ENCODE measurements at regions not wholly inside any gene's neighbourhood (a gene's known extent, or its start where the extent isn't known, plus 50 kb on each side); places are given as distances from the start of the nearest gene placed in this dataset.
"Not testable (repeated sequence)": the region's sequence is repeated elsewhere in the genome, so short reads cannot be mapped to it uniquely, and the experiment has no call there.

DNA sequence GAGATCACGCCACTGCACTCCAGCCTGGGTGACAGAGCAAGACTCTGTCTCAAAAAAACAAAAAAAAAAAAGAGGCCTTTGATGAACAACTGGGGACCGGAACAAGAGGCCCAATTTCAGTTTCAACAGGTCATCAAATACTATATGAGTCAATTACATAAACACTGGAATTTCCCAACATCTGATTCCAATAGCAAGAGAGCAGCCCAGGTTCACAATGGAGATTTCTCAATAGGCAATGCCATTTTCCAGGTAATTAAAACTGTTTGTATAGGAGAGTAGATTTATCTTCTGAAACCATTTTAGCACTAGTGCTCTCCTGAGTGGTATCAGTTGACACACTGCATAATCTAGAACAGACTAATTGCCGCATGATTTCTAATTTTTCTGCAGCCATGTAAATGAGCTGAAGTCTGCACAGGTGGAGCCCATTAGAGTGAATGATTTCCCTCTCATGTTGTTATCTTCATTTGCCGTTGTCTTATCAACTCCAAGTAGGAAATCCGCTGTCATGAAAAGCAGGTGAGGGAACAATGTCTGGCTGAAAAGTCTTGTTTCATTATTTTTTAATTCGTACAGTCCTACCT lies 264.1 kb upstream of the MEIS1 start:
- Mint-ChIP-seq H3K9me3 (peaks cover 0 to under 1% (median 0%) of the 10 kb centered on the region in 6 donors), H3K4me3 (no peak overlapping the region), H3K4me1 (no peaks in the 10 kb centered on the region), H3K27me3 (ENCODE audit: low read depth in 3 of 3) (peaks cover 0 to 3% (median 0%) of the 10 kb centered on the region in 3 donors), H3K27ac (no peak overlapping the region), H3K36me3 (no peaks in the 10 kb centered on the region)
- DNase-seq, result no peak

DNA sequence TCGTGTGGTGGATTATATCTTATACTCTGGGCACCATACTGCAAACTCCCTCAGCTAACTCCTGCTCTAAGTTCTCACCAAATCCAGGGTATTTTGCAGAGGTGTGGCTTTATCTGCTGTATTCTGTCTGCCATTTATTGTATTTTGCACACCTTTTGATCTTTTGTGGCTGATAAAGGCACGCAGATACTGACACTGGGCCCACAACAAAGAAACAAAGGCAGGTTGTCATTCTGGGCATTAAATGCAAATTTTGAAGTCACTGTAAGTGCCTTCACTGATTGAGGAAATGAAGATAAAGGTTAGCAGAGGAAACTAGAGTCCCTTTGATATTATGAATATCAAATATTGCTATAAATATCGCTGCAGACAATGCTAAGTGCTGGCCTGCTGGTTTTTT lies 265.8 kb upstream of the MEIS1 start:
- Mint-ChIP-seq H3K27me3 (ENCODE audit: low read depth in 3 of 3) (peaks cover 0 to 3% (median 2%) of the 10 kb centered on the region in 3 donors), H3K4me3 (no peak overlapping the region), H3K27ac (no peak overlapping the region), H3K9me3 (peaks cover 0 to 5% (median 0%) of the 10 kb centered on the region in 6 donors), H3K4me1 (no peaks in the 10 kb centered on the region), H3K36me3 (no peaks in the 10 kb centered on the region)
- DNase-seq, result no peak

DNA sequence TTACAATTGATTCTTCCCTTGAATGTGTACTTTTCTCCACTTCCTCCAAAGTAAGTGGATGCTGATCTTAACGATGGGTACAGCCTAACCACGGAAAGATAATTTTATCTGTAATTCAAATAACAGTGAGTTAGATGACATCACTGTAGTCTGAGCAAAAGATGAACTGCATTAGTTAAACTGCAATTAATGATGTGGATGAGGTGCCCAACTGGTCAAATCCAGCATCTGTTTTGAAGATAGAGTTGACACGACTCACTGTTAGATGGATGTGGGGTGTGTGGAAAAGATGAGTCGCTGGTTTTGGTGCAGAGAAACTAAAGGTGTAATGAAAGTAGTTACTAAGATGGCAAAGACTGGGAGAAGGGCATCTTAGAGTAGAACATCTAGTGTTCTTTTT lies 270.5 kb upstream of the MEIS1 start:
- Mint-ChIP-seq H3K27ac (no peak overlapping the region), H3K4me1 (no peaks in the 10 kb centered on the region), H3K27me3 (ENCODE audit: low read depth in 3 of 3) (peaks cover 2 to 3% (median 2%) of the 10 kb centered on the region in 3 donors), H3K9me3 (peaks cover 0 to 5% (median 3%) of the 10 kb centered on the region in 6 donors), H3K36me3 (no peaks in the 10 kb centered on the region), H3K4me3 (no peak overlapping the region)
- DNase-seq, result no peak

DNA sequence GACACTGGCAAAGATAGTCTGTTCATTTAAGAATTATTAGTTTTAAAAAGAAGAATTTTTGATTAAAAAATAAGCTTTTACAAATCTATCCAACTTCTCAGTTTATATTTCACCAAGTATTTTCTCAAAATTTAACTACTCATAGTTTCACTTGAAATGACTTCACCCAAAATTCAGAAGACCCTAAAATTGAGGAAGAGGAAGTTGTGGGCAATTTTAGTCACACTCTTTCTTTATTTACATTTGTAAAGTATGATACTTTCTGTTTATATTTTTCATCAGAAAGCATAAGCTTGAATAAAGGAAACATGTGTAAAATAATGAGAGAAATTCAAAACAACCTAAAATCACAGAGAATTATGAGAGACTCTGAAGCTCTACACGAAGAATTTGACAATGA lies 278.8 kb upstream of the MEIS1 start:
- Mint-ChIP-seq H3K27me3 (ENCODE audit: low read depth in 3 of 3) (no peaks in the 10 kb centered on the region), H3K36me3 (peaks cover 0 to 3% (median 0%) of the 10 kb centered on the region in 3 donors), H3K27ac (no peak overlapping the region), H3K4me1 (no peaks in the 10 kb centered on the region), H3K4me3 (no peak overlapping the region), H3K9me3 (peaks cover 13 to 31% (median 29%) of the 10 kb centered on the region in 6 donors)
- DNase-seq, result no peak

DNA sequence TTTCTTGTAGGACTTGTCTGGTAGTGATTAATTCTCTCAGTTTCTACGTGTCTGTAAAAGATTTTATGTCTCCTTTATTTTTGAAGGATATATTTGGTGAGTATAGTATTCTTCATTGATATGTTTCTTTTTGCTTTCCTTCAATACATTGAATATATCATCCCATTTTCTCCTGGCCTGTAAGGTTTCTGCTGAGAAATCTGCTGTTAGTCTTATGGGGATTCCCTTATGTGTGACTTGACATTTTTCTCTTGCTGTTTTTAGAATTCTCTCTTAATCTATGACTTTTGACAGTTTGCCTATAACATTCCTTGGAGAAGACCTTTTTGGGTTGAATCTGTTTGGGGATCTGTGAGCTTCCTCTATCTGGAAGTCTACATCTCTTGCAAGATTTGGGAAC lies 281.0 kb upstream of the MEIS1 start:
- Mint-ChIP-seq H3K36me3 (peaks cover 0 to 3% (median 0%) of the 10 kb centered on the region in 3 donors), H3K9me3 (peaks cover 14 to 38% (median 30%) of the 10 kb centered on the region in 6 donors), H3K4me3 (no peak overlapping the region), H3K27me3 (ENCODE audit: low read depth in 3 of 3) (no peaks in the 10 kb centered on the region), H3K4me1 (no peaks in the 10 kb centered on the region), H3K27ac (no peak overlapping the region)
- no peak for DNase-seq

DNA sequence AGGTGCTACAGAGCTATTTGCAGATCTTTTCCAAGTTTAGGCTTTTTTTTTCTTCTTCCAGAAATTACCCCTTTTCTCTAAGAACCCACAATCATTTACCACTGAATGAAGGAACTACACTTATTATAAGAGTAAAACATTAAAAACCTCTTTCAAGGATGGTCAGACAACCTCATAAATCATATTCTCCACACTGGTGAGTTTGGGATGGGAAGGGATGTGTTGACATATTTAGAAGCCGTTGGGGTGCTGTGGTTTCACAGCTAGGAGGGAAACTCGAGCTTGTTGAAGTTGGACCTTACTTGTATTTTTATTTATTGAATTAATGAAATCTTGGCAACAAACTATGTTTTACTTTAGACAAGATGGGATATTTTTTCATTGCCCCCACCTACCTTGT lies 289.4 kb upstream of the MEIS1 start:
- H3K4me1 Mint-ChIP-seq, result no peaks in the 10 kb centered on the region
- H3K4me3 Mint-ChIP-seq, result no peak overlapping the region
- no peak for DNase-seq
- no peak overlapping the region for H3K27ac Mint-ChIP-seq
- H3K27me3 Mint-ChIP-seq (ENCODE audit: low read depth in 3 of 3), result peaks cover 0 to 5% (median 0%) of the 10 kb centered on the region in 3 donors
- H3K36me3 Mint-ChIP-seq, result peaks cover 0 to 5% (median 0%) of the 10 kb centered on the region in 3 donors
- H3K9me3 Mint-ChIP-seq, result peaks cover 3 to 17% (median 7%) of the 10 kb centered on the region in 6 donors

DNA sequence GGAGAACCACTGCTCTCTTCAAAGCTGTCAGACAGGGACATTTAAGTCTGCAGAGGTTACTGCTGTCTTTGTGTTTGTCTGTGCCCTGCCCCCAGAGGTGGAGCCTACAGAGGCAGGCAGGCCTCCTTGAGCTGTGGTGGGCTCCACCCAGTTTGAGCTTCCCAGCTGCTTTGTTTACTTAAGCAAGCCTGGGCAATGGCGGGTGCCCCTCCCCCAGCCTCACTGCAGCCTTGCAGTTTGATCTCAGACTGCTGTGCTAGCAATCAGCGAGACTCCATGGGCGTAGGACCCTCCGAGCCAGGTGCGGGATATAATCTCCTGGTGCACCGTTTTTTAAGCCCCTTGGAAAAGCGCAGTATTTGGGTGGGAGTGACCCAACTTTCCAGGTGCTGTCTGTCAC lies 290.6 kb upstream of the MEIS1 start:
- H3K36me3 Mint-ChIP-seq; H3K4me3 Mint-ChIP-seq; H3K4me1 Mint-ChIP-seq; DNase-seq; H3K27me3 Mint-ChIP-seq (ENCODE audit: low read depth in 3 of 3); H3K27ac Mint-ChIP-seq: not testable (repeated sequence)
- H3K9me3 Mint-ChIP-seq, result peaks cover 0 to 17% (median 4%) of the 10 kb centered on the region in 6 donors

DNA sequence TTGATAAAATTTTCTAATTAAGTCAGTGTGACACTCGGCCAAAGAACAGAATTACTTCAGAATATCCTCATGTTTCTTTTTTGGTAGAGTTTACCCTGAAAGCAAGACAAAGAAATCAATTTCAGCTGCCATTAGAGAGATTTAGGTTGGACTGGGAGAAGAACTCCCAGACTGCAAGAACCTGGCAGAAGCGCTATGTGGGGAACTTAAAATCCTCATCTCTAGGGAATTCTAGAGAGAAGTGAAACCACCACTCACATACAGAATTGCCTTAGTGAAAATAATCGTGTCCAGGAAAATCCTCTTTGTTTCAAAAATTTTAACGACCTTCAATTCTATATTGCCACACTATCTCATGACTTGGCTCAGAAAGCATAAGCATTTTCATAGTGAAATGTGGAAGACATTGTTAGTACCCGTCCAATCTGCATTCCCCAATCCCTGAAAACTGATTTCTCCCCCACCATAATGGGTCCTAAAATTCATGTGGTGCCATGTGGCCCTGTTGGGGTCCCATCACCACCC lies 297.3 kb upstream of the MEIS1 start:
- Mint-ChIP-seq H3K9me3 (peaks cover 0 to 12% (median 4%) of the 10 kb centered on the region in 6 donors), H3K27ac (no peak overlapping the region), H3K27me3 (ENCODE audit: low read depth in 3 of 3) (peaks cover 0 to 2% (median 0%) of the 10 kb centered on the region in 3 donors), H3K36me3 (no peaks in the 10 kb centered on the region), H3K4me3 (no peak overlapping the region), H3K4me1 (no peaks in the 10 kb centered on the region)
- no peak for DNase-seq

DNA sequence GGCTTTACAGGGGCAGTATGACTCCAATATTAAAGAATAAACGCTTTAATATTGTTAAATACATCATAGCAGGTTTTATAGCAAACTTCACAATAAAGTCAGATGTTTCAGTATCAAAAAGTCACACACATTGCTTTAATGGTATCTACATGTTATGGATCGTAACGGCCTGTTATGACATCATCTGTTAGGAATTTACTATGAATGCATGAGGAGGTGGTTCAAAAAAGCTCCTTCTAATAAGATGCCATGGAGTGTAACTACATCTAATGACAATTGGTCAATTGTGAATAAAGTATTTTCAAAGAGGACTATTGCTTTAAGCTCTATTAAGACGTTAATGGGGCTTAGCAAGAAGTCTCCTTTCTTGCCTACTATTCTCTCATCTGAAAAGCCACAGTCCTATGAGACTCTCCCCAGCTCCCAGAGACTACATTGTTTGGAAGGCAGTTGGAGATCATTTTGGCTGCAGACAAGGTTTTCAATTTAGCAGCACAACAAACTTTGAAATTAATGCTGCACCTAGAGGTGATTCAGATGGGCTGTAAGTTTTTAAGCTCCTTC lies 300.7 kb upstream of the MEIS1 start:
- Mint-ChIP-seq H3K9me3 (peaks cover 0 to 12% (median 3%) of the 10 kb centered on the region in 6 donors), H3K4me3 (no peak overlapping the region), H3K27ac (no peak overlapping the region), H3K27me3 (ENCODE audit: low read depth in 3 of 3) (peaks cover 0 to 2% (median 0%) of the 10 kb centered on the region in 3 donors), H3K4me1 (no peaks in the 10 kb centered on the region), H3K36me3 (no peaks in the 10 kb centered on the region)
- no peak for DNase-seq

DNA sequence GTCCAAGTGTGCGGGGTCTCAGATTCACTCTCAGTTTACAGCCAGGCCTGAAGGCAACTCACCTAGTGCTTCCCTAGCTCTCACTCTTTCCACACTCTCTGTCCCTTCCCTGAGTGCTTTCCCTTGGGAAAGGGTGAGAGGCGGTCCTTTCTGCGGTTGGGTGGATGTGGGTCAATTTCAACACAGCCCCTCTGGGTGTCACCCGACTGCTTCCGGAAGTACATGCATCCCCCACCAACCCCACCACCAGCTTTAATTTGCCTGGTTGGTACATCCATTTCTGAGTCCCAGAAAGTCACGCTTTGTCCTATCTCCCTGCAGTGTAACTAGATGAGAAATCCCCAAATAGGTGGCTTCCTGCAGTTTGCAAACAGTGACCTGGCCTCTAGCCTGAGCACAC lies 307.3 kb upstream of the MEIS1 start:
- Mint-ChIP-seq H3K4me1 (no peaks in the 10 kb centered on the region), H3K9me3 (peaks cover 0 to 7% (median 0%) of the 10 kb centered on the region in 6 donors), H3K27ac (no peak overlapping the region), H3K4me3 (no peak overlapping the region), H3K36me3 (no peaks in the 10 kb centered on the region), H3K27me3 (ENCODE audit: low read depth in 3 of 3) (peaks cover 0 to 3% (median 2%) of the 10 kb centered on the region in 3 donors)
- DNase-seq, result no peak

DNA sequence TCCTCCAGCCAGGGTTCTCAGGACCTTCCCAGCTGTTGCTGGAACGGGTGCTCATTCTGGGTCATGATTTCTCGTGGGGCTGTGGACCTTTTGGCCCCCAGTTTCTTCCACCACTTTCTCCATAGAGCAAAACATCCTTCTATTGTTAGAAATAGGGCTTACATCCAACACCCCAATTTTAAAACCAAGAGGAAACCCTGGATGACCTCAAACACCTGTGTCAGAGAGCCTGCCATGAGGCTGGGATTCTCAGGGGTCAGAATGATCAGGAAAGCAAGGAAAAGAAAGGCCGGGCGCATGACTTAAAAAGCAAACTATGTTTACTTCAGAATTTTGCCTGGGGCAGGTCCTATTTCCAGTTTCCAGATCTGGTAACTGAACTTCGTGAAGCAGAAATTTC lies 307.9 kb upstream of the MEIS1 start:
- H3K4me3 Mint-ChIP-seq, result no peak overlapping the region
- peaks cover 0 to 7% (median 0%) of the 10 kb centered on the region in 6 donors for H3K9me3 Mint-ChIP-seq
- peaks cover 0 to 3% (median 2%) of the 10 kb centered on the region in 3 donors for H3K27me3 Mint-ChIP-seq (ENCODE audit: low read depth in 3 of 3)
- H3K27ac Mint-ChIP-seq, result no peak overlapping the region
- H3K36me3 Mint-ChIP-seq, result no peaks in the 10 kb centered on the region
- H3K4me1 Mint-ChIP-seq, result no peaks in the 10 kb centered on the region
- DNase-seq, result no peak

DNA sequence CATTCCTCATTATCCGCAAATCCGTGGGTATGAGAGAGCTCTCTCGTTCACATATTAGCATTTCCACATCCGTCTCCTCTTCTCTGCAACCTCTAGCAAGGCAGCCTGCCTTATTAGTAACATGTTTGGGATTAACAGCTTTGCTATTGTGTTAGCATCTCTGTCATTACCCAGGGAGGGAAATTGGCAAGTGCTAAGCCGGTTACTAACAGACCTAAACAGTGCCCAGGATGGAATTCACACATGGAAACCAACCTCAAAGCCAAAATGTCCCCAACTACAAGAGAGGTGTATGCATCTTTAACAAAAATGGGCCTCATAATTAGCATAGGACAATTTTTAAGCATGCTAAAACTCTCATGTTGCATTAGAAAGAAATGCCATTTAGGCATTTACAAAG lies 309.0 kb upstream of the MEIS1 start:
- peaks cover 0 to 3% (median 0%) of the 10 kb centered on the region in 3 donors for H3K27me3 Mint-ChIP-seq (ENCODE audit: low read depth in 3 of 3)
- H3K36me3 Mint-ChIP-seq, result no peaks in the 10 kb centered on the region
- no peak for DNase-seq
- peaks cover 0 to 7% (median 0%) of the 10 kb centered on the region in 6 donors for H3K9me3 Mint-ChIP-seq
- no peaks in the 10 kb centered on the region for H3K4me1 Mint-ChIP-seq
- no peak overlapping the region for H3K4me3 Mint-ChIP-seq
- H3K27ac Mint-ChIP-seq, result no peak overlapping the region

DNA sequence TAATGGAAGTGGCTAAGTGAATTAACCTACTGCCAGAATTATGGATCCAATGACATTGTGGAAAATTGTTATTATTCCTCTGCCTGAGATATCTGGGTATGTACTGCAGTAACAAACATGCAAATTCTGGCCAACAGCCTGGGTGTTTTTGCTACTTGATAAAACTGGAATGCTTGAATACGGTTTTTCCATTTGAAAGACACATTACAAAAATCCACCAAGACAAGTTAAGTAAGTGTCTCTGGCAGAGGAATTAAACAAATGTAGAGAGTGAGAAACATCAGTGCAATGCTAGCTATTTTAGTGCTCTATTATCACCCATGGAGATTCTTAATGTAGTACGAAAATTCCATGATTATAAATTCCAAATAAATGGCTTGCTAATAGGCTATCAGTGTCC lies 312.4 kb upstream of the MEIS1 start:
- no peak for DNase-seq
- no peak overlapping the region for H3K4me3 Mint-ChIP-seq
- peaks cover 0 to 3% (median 0%) of the 10 kb centered on the region in 3 donors for H3K27me3 Mint-ChIP-seq (ENCODE audit: low read depth in 3 of 3)
- no peaks in the 10 kb centered on the region for H3K4me1 Mint-ChIP-seq
- H3K27ac Mint-ChIP-seq, result no peak overlapping the region
- peaks cover 0 to 13% (median 1%) of the 10 kb centered on the region in 6 donors for H3K9me3 Mint-ChIP-seq
- no peaks in the 10 kb centered on the region for H3K36me3 Mint-ChIP-seq

DNA sequence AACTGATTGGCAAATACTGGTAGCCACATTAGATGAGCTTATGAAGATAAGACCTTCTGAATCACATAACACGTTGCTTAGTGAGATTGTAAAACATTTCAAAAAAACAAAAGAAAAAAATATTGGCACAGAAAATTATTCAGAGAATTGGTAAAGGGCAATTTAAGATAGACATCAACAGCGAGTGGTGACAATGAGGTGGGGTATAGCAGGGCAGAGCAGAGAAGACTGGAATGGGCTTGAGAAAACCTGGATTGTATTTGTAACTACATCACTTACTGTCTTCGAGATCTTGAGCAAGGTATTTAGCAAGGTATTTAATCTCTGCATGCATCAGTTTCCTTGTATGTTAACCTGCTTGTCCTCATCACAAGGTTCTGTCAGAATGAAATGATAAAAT lies 313.0 kb upstream of the MEIS1 start:
- peaks cover 0 to 3% (median 0%) of the 10 kb centered on the region in 3 donors for H3K27me3 Mint-ChIP-seq (ENCODE audit: low read depth in 3 of 3)
- no peak overlapping the region for H3K4me3 Mint-ChIP-seq
- peaks cover 0 to 13% (median 1%) of the 10 kb centered on the region in 6 donors for H3K9me3 Mint-ChIP-seq
- H3K4me1 Mint-ChIP-seq, result no peaks in the 10 kb centered on the region
- H3K27ac Mint-ChIP-seq, result no peak overlapping the region
- DNase-seq, result no peak
- no peaks in the 10 kb centered on the region for H3K36me3 Mint-ChIP-seq
